ENCODE measurements at regions not wholly inside any gene's neighbourhood (a gene's known extent, or its start where the extent isn't known, plus 50 kb on each side); places are given as distances from the start of the nearest gene placed in this dataset.

DNA sequence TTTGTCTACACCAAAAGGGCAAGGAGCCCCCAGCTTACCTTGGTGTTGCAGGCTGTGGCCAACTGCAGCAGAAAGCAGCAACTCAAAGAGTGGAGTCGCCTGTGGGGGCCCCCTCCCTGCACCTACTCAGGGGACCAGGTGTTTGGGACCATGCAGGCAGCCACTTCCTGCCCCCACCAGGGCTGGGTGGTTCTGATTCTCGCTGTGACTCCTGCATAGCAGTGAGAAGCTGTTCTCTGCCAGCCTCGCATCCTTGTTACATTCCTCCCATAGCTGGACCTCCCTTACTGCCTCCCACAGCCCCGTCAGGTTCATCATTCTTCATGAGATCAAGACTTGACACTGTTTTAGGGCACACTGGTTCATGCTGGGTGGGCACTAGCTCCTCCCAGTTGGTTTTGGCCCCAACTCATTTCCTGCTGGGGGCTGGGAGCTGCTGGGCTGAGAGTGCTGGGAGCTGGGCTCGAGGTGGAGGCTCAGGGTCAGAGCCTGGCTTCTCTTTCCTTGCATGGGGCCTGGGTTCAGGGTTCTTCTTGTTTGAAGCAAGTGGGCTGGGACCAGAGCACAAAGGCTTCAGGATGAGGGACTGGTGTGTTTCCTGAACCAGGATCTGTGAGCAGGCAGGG lies 146.9 kb upstream of the C1orf174 start:
- in situ Hi-C loops (cut with MboI; ENCODE audit: low pct_unique_long_range_greater_than_20kb in 2 of 9, low sequenced_read_pairs in 9 of 9, unreplicated experiment in 9 of 9) = no loop called here
- 20 to 60% (median 43%) methylated on average over 1 to 3 of the region's 5 CpGs; no CpG with 5 or more reads in 5 of the 10 experiments for WGBS, 10 experiments

GRCh38 chr1:4047666-4048065 lies 147.6 kb upstream of the C1orf174 start:
- ATAC-seq (replicated peaks in 6 of 8) = no peak
- in situ Hi-C loops (cut with MboI; ENCODE audit: low pct_unique_long_range_greater_than_20kb in 2 of 9, low sequenced_read_pairs in 9 of 9, unreplicated experiment in 9 of 9) = no loop called here
- H3K27ac ChIP-seq = no peak overlapping the region
- WGBS, 10 experiments = 14 to 96% (median 74%) methylated on average over 2 to 5 of the region's 7 CpGs; no CpG with 5 or more reads in 6 of the 10 experiments
- H3K4me1 ChIP-seq (replicated peaks in 1 of 2) = peaks cover 0 to 19% of the 10 kb centered on the region in 2 donors
- H3K4me3 ChIP-seq = no peak overlapping the region

More for the DNA sequence above, 146.9 kb upstream of the C1orf174 start:
- H3K27ac ChIP-seq = no peak overlapping the region
- no peak overlapping the region for H3K4me3 ChIP-seq
- peaks cover 0 to 19% of the 10 kb centered on the region in 2 donors for H3K4me1 ChIP-seq (replicated peaks in 1 of 2)
- ATAC-seq (replicated peaks in 6 of 8) = no peak

DNA sequence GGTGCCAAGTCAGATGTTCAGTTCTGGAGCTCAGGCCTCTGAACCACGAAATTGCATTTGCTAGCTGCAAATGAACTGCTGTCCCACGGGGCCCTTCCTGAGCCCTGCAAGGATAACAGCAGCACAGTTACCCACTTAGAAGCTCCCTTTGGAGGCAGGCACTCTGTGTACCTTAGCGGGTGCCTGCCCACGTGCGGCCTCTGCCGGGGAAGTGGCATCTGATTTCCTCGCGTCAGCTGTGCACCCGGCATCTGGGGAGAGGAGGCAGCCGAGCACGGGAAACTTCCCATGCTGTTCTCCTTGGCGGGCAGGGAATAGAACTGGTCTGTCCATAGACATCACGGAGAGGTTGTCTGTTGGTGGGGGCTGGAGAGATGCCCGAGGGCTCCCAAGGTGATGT lies 148.0 kb upstream of the C1orf174 start:
- peak in 1 of 8 experiments; percentile 11 for ATAC-seq (replicated peaks in 6 of 8)
- no peak overlapping the region for H3K27ac ChIP-seq
- 0 to 97% (median 59%) methylated on average over 2 to 11 of the region's 14 CpGs; no CpG with 5 or more reads in 3 of the 10 experiments for WGBS, 10 experiments
- no peak overlapping the region for H3K4me3 ChIP-seq
- peaks cover 0 to 19% of the 10 kb centered on the region in 2 donors for H3K4me1 ChIP-seq (replicated peaks in 1 of 2)
- in situ Hi-C loops (cut with MboI; ENCODE audit: low pct_unique_long_range_greater_than_20kb in 2 of 9, low sequenced_read_pairs in 9 of 9, unreplicated experiment in 9 of 9) = no loop called here

DNA sequence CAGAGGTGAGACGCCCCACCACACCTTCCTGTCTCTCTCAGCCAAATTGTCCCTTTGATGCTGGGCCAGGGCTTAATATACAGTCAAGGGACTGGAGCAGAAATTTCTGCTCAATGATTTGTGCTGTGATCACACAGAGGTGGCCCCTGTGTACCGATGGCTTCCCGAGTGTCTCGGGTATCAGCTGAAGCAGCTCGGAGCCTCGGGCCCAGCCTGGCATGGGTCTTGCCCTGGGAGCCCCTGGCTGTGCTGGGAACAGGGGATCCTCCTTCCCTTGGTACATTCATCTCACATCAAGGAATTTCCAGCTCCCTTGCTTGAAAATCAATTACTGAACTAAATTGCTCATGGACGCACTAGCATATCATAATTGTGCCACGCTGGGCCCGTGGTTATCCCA lies 148.8 kb upstream of the C1orf174 start:
- Histone ChIP-seq H3K27ac (no peak overlapping the region), H3K4me3 (no peak overlapping the region), H3K4me1 (replicated peaks in 1 of 2) (peaks cover 0 to 24% of the 10 kb centered on the region in 2 donors)
- WGBS, 10 experiments = 0 to 94% (median 80%) methylated on average over 2 to 7 of the region's 9 CpGs; no CpG with 5 or more reads in 5 of the 10 experiments
- ATAC-seq (replicated peaks in 6 of 8) = no peak
- in situ Hi-C loops (cut with MboI; ENCODE audit: low pct_unique_long_range_greater_than_20kb in 2 of 9, low sequenced_read_pairs in 9 of 9, unreplicated experiment in 9 of 9) = no loop called here

DNA sequence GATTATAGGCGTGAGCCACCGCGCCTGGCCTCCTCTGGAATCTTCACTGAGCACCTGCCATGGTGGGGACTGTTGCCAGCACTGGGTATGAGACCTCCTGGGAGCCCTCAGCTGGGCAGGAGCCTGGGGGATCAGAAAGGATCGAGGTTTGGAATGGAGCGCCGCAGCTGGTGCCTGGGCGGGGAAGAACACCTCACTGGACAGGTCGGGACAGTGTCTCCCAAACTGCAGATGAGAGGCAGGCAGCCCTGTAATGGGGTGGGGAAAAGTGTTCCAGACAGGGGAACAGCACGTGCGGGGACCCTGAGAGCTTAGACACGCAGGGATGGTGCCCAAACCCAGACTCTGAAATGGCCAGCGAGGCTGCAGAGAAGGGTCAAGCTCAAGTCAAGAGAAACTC lies 150.9 kb upstream of the C1orf174 start:
- in situ Hi-C loops (cut with MboI; ENCODE audit: low pct_unique_long_range_greater_than_20kb in 2 of 9, low sequenced_read_pairs in 9 of 9, unreplicated experiment in 9 of 9) = no loop called here
- 73 to 100% (median 86%) methylated on average over 1 to 8 of the region's 12 CpGs; no CpG with 5 or more reads in 6 of the 10 experiments for WGBS, 10 experiments
- H3K27ac ChIP-seq = no peak overlapping the region
- H3K4me3 ChIP-seq = no peak overlapping the region
- ATAC-seq (replicated peaks in 6 of 8) = no peak
- H3K4me1 ChIP-seq (replicated peaks in 1 of 2) = peaks cover 8 to 31% of the 10 kb centered on the region in 2 donors

- Histone ChIP-seq H3K27ac (no peak overlapping the region), H3K4me3 (no peak overlapping the region), H3K4me1 (replicated peaks in 1 of 2) (peaks cover 12 to 46% of the 10 kb centered on the region in 2 donors)
- in situ Hi-C loops (cut with MboI; ENCODE audit: low pct_unique_long_range_greater_than_20kb in 2 of 9, low sequenced_read_pairs in 9 of 9, unreplicated experiment in 9 of 9) = no loop called here
- ATAC-seq (replicated peaks in 6 of 8) = no peak
- 0 to 90% (median 52%) methylated on average over 1 to 6 of the region's 6 CpGs for WGBS, 10 experiments
Measured at GRCh38 chr1:4052657-4053056, 152.6 kb upstream of the C1orf174 start.

- peaks cover 12 to 46% of the 10 kb centered on the region in 2 donors for H3K4me1 ChIP-seq (replicated peaks in 1 of 2)
- H3K4me3 ChIP-seq = no peak overlapping the region
- no peak for ATAC-seq (replicated peaks in 6 of 8)
- WGBS, 10 experiments = 24 to 91% (median 82%) methylated on average over 3 to 4 of the region's 8 CpGs; no CpG with 5 or more reads in 6 of the 10 experiments
- in situ Hi-C loops (cut with MboI; ENCODE audit: low pct_unique_long_range_greater_than_20kb in 2 of 9, low sequenced_read_pairs in 9 of 9, unreplicated experiment in 9 of 9) = no loop called here
- no peak overlapping the region for H3K27ac ChIP-seq
Measured at GRCh38 chr1:4053160-4053748, 153.2 kb upstream of the C1orf174 start.

DNA sequence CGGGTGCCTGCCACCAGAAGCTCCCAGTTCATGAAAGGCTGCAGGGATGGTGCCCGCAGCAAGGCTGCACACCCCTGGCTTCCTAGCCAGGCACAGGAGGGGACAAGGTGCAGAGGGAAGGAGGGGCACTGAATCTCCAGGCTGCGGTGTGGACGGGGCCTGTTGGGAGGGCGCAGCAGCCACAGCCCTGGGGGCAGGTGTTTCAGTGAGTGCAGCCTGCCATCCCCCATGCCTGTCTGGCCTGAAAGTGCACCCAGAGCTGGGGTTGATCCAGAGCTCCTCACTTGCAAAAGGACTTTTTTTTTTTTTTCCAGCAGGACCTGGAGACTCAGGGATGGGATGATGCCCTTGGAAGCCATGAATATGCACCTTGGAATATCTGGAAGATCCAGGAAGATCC lies 153.7 kb upstream of the C1orf174 start:
- WGBS, 10 experiments = 0 to 90% (median 74%) methylated on average over 1 to 4 of the region's 5 CpGs; no CpG with 5 or more reads in 6 of the 10 experiments
- Histone ChIP-seq H3K4me3 (no peak overlapping the region), H3K27ac (no peak overlapping the region), H3K4me1 (replicated peaks in 1 of 2) (peaks cover 12 to 42% of the 10 kb centered on the region in 2 donors)
- in situ Hi-C loops (cut with MboI; ENCODE audit: low pct_unique_long_range_greater_than_20kb in 2 of 9, low sequenced_read_pairs in 9 of 9, unreplicated experiment in 9 of 9) = no loop called here
- no peak for ATAC-seq (replicated peaks in 6 of 8)

DNA sequence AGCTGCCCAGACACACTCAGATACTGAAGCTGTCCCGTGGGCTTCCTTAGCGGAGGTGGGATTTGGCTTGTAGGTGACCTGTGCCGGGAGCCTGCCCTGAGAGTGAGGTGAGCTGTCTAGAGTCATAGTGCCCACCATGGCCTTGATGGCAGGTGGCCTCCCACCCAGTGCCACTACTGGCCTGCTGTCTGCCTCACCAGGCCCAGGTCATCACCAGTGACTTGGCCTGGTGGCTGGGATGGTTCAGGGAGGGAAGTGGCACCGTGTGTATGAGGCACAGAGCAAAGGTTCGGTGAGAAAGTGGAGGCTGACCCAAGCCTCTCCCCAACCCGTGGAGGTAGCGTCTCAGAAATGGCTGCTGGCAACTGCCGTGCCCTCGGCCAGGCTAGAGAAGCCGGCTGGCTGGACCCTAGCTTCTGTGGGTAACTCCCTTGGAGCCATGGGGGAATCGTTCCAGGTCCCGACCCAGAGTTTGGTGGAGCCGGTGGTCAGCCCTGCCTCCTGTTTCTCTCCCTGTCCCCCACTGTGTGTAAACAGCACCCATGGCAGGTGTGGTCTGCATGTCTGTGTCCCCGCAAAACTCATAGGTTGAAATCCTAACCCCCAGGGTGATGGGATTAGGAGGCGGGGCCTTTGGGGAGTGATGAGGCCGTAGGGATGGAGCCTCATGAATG lies 155.4 kb upstream of the C1orf174 start:
- H3K4me3 ChIP-seq = no peak overlapping the region
- ATAC-seq (replicated peaks in 6 of 8) = no peak
- in situ Hi-C loops (cut with MboI; ENCODE audit: low pct_unique_long_range_greater_than_20kb in 2 of 9, low sequenced_read_pairs in 9 of 9, unreplicated experiment in 9 of 9) = no loop called here
- peak overlapping the region in 1 of 2 donors; percentile 66 for H3K27ac ChIP-seq
- 57 to 100% (median 94%) methylated on average over 1 to 10 of the region's 16 CpGs; no CpG with 5 or more reads in 5 of the 10 experiments for WGBS, 10 experiments
- peaks cover 12 to 42% of the 10 kb centered on the region in 2 donors for H3K4me1 ChIP-seq (replicated peaks in 1 of 2)

GRCh38 chr1:4056422-4056821 lies 156.3 kb upstream of the C1orf174 start:
- peak overlapping the region in 1 of 2 donors; percentile 66 for H3K27ac ChIP-seq
- WGBS, 10 experiments = 0 to 100% (median 80%) methylated on average over 1 to 9 of the region's 9 CpGs; no CpG with 5 or more reads in 3 of the 10 experiments
- in situ Hi-C loops (cut with MboI; ENCODE audit: low pct_unique_long_range_greater_than_20kb in 2 of 9, low sequenced_read_pairs in 9 of 9, unreplicated experiment in 9 of 9) = no loop called here
- no peak for ATAC-seq (replicated peaks in 6 of 8)
- H3K4me3 ChIP-seq = no peak overlapping the region
- peaks cover 12 to 42% of the 10 kb centered on the region in 2 donors for H3K4me1 ChIP-seq (replicated peaks in 1 of 2)

- WGBS, 10 experiments = 49 to 100% (median 87%) methylated on average over 1 to 7 of the region's 7 CpGs; no CpG with 5 or more reads in 4 of the 10 experiments
- in situ Hi-C loops (cut with MboI; ENCODE audit: low pct_unique_long_range_greater_than_20kb in 2 of 9, low sequenced_read_pairs in 9 of 9, unreplicated experiment in 9 of 9) = no loop called here
- H3K4me1 ChIP-seq (replicated peaks in 1 of 2) = peaks cover 12 to 42% of the 10 kb centered on the region in 2 donors
- no peak overlapping the region for H3K4me3 ChIP-seq
- no peak overlapping the region for H3K27ac ChIP-seq
- peak in 2 of 8 experiments; percentile 15 to 29 for ATAC-seq (replicated peaks in 6 of 8)
Measured at GRCh38 chr1:4056989-4057388, 156.9 kb upstream of the C1orf174 start.

- in situ Hi-C loops (cut with MboI; ENCODE audit: low pct_unique_long_range_greater_than_20kb in 2 of 9, low sequenced_read_pairs in 9 of 9, unreplicated experiment in 9 of 9) = no loop called here
- 18 to 68% (median 33%) methylated on average over 2 to 7 of the region's 11 CpGs; no CpG with 5 or more reads in 3 of the 10 experiments for WGBS, 10 experiments
- peaks cover 12 to 42% of the 10 kb centered on the region in 2 donors for H3K4me1 ChIP-seq (replicated peaks in 1 of 2)
- no peak overlapping the region for H3K4me3 ChIP-seq
- peak overlapping the region in 1 of 2 donors; percentile 25 for H3K27ac ChIP-seq
- no peak for ATAC-seq (replicated peaks in 6 of 8)
Measured at GRCh38 chr1:4057603-4058002, 157.5 kb upstream of the C1orf174 start.

GRCh38 chr1:4058122-4058521 lies 158.1 kb upstream of the C1orf174 start:
- Histone ChIP-seq H3K27ac (peak overlapping the region in 1 of 2 donors; percentile 25), H3K4me3 (no peak overlapping the region), H3K4me1 (replicated peaks in 1 of 2) (peaks cover 12 to 42% of the 10 kb centered on the region in 2 donors)
- in situ Hi-C loops (cut with MboI; ENCODE audit: low pct_unique_long_range_greater_than_20kb in 2 of 9, low sequenced_read_pairs in 9 of 9, unreplicated experiment in 9 of 9) = no loop called here
- 40 to 90% (median 76%) methylated on average over 1 to 14 of the region's 14 CpGs; no CpG with 5 or more reads in 3 of the 10 experiments for WGBS, 10 experiments
- no peak for ATAC-seq (replicated peaks in 6 of 8)

All from motor neuron (in vitro differentiated cells).